HCT116 (cell line): ENCODE measurements at regions not wholly inside any gene's neighbourhood (a gene's known extent, or its start where the extent isn't known, plus 50 kb on each side); places are given as distances from the start of the nearest gene placed in this dataset.

Source experiments
- ATAC-seq: fragments of 200-7000 bp; cut with Tn5 transposase; 2 replicates; pipeline ENCODE4 v1.9.1; 2020; ENCODE audit warnings: mild to moderate bottlenecking, moderate library complexity
- BruUV-seq: library from RNA; stranded (reverse); fragments of 400-500 nt; replicated peaks from 2 replicates; lab custom pipeline; 2021; lab: Mats Ljungman, UMichigan
- CTCF ChIA-PET: fragments of 300-600 bp; sonication (Branson Sonifier 250); formaldehyde crosslinking; loops from one replicate; lab custom pipeline; 2021; ENCODE audit warnings: antibody characterized with exemption; lab: Charles Lee
- POLR2A ChIA-PET: fragments of 300-600, 350-600 bp; sonication (Branson Sonifier 250); formaldehyde crosslinking; loops from one replicate; lab custom pipeline; 2021; ENCODE audit warnings: antibody characterized with exemption; lab: Charles Lee
- RAD21 ChIA-PET, 2 experiments: fragments of 300-600 bp; sonication (Branson Sonifier 250); formaldehyde crosslinking; loops; one replicate each; lab custom pipeline; 2023; ENCODE audit warnings: low total read pairs in 2 of 2; ENCODE audit not compliant: uncharacterized antibody in 2 of 2, unreplicated experiment in 2 of 2, low non-redundant PET in 1 of 2; lab: Charles Lee
- DNase-seq: peaks from one replicate; pipeline ENCODE4 v3.0.0-alpha.2; 2010; ENCODE audit warnings: low read depth, low spot score
- H2AFZ ChIP-seq: fragments of 200-600 bp; shearing (Covaris generic), sonication (generic); 2 replicates; pipeline ENCODE4 v1.6.1; 2017; ENCODE audit warnings: low read depth, mixed run types, mixed read lengths, antibody characterized with exemption, low read length; ENCODE audit not compliant: poor library complexity, severe bottlenecking
- H3K27ac ChIP-seq: 2 replicates; pipeline ENCODE4 v1.5.1; 2012; ENCODE audit warnings: low read depth, low read length
- H3K27me3 ChIP-seq: fragments of 200-600 bp; sonication (generic); 2 replicates; pipeline ENCODE4 v1.6.1; 2016; ENCODE audit warnings: mixed run types, low read length, mixed read lengths; ENCODE audit not compliant: insufficient read depth
- H3K36me3 ChIP-seq, 2 experiments: fragments of 200-500 bp in 1 of 2; fragments of 200-600 bp in 1 of 2; sonication (Bioruptor generic) in 1 of 2; sonication (generic) in 1 of 2; 2 replicates each; pipeline versions ENCODE4 v1.5.1 to v1.6.1; 2014 to 2016; ENCODE audit warnings: low read length in 2 of 2, inconsistent platforms in 1 of 2, mixed read lengths in 1 of 2, mixed run types in 1 of 2; ENCODE audit not compliant: insufficient read depth in 2 of 2, control insufficient read depth in 1 of 2
- H3K4me1 ChIP-seq, 2 experiments: fragments of 200-600 bp in 1 of 2; sonication (generic) in 1 of 2; 2 replicates each; pipeline versions ENCODE4 v1.5.1 to v1.6.1; 2012 to 2017; ENCODE audit warnings: low read length in 2 of 2, inconsistent platforms in 1 of 2, mild to moderate bottlenecking in 1 of 2, mixed read lengths in 1 of 2, mixed run types in 1 of 2, moderate library complexity in 1 of 2; ENCODE audit not compliant: insufficient read depth in 2 of 2, control insufficient read depth in 1 of 2
- H3K4me2 ChIP-seq: fragments of 200-600 bp; sonication (generic); 2 replicates; pipeline ENCODE4 v1.6.1; 2017; ENCODE audit warnings: mixed run types, low read length, mixed read lengths
- H3K4me3 ChIP-seq, 2 experiments: fragments of 200-600 bp in 1 of 2; sonication (generic) in 1 of 2; replicated peaks in 1 of 2; 2 replicates each; pipeline ENCODE4 v1.5.1; 2011 to 2016; ENCODE audit warnings: low read length in 2 of 2, control low read depth in 1 of 2, low read depth in 1 of 2, mild to moderate bottlenecking in 1 of 2, mixed read lengths in 1 of 2, mixed run types in 1 of 2
- H3K79me2 ChIP-seq: fragments of 200-600 bp; sonication (generic); 2 replicates; pipeline ENCODE4 v1.6.1; 2017; ENCODE audit warnings: mild to moderate bottlenecking, mixed run types, low read length, moderate library complexity, mixed read lengths; ENCODE audit not compliant: insufficient read depth
- H3K9ac ChIP-seq: fragments of 200-600 bp; sonication (generic); 2 replicates; pipeline ENCODE4 v1.6.1; 2016; ENCODE audit warnings: low read length, mixed read lengths
- H3K9me2 ChIP-seq: fragments of 200-600 bp; sonication (generic), shearing (Covaris generic); 2 replicates; pipeline ENCODE4 v1.6.1; 2017; ENCODE audit warnings: mixed run types, mild to moderate bottlenecking, moderate library complexity; ENCODE audit not compliant: insufficient read depth
- H3K9me3 ChIP-seq, 2 experiments: fragments of 200-500 bp in 1 of 2; fragments of 200-600 bp in 1 of 2; sonication (Bioruptor generic) in 1 of 2; sonication (generic) in 1 of 2; 2 replicates each; pipeline ENCODE4 v1.6.1; 2014 to 2017; ENCODE audit warnings: low read length in 2 of 2, mixed read lengths in 2 of 2, inconsistent platforms in 1 of 2, low read depth in 1 of 2, mild to moderate bottlenecking in 1 of 2, mixed run types in 1 of 2, moderate library complexity in 1 of 2; ENCODE audit not compliant: control insufficient read depth in 1 of 2, insufficient read depth in 1 of 2
- H4K20me1 ChIP-seq: fragments of 200-600 bp; sonication (generic), shearing (Covaris generic); 2 replicates; pipeline ENCODE4 v1.6.1; 2017; ENCODE audit warnings: mixed run types, mild to moderate bottlenecking, moderate library complexity; ENCODE audit not compliant: insufficient read depth
- CEBPB ChIP-seq: IDR thresholded peaks from 2 replicates; pipeline ENCODE4 v1.6.1; 2012; ENCODE audit warnings: low read depth
- ELF1 ChIP-seq: IDR thresholded peaks from 2 replicates; pipeline ENCODE4 v1.6.1; 2012; ENCODE audit warnings: low read depth, borderline replicate concordance
- FOSL1 ChIP-seq: IDR thresholded peaks from 2 replicates; pipeline ENCODE4 v1.6.1; 2012; ENCODE audit warnings: low read depth
- JUND ChIP-seq: IDR thresholded peaks from 2 replicates; pipeline ENCODE4 v1.6.1; 2012
- MAX ChIP-seq: IDR thresholded peaks from 2 replicates; pipeline ENCODE4 v1.6.1; 2012
- SP1 ChIP-seq: IDR thresholded peaks from 2 replicates; pipeline ENCODE4 v1.6.1; 2012; ENCODE audit warnings: low read depth
- TCF7L2 ChIP-seq: IDR thresholded peaks from 2 replicates; pipeline ENCODE4 v1.7.0; 2011; ENCODE audit warnings: borderline replicate concordance, inconsistent platforms; ENCODE audit not compliant: insufficient read depth, insufficient read length; ENCODE audit errors: extremely low read depth
- ZBTB33 ChIP-seq: IDR thresholded peaks from 2 replicates; pipeline ENCODE4 v1.6.1; 2011; ENCODE audit warnings: mild to moderate bottlenecking, low read length, moderate library complexity; ENCODE audit not compliant: insufficient replicate concordance; ENCODE audit errors: extremely low read depth
- ZFX ChIP-seq: fragments of 450-650 bp; IDR thresholded peaks from 2 replicates; pipeline ENCODE4 v1.6.1; 2017
- ZNF274 ChIP-seq: fragments of 200-500 bp; sonication (Bioruptor generic); IDR thresholded peaks from 2 replicates; pipeline ENCODE4 v1.6.1; 2014; ENCODE audit warnings: mild to moderate bottlenecking, low read depth, low read length, inconsistent platforms
- intact Hi-C: fragments of 100-400 bp; cut with micrococcal nuclease; formaldehyde crosslinking; loops from 2 replicates; pipeline ENCODE4 v1.10.0; 2022

DNA sequence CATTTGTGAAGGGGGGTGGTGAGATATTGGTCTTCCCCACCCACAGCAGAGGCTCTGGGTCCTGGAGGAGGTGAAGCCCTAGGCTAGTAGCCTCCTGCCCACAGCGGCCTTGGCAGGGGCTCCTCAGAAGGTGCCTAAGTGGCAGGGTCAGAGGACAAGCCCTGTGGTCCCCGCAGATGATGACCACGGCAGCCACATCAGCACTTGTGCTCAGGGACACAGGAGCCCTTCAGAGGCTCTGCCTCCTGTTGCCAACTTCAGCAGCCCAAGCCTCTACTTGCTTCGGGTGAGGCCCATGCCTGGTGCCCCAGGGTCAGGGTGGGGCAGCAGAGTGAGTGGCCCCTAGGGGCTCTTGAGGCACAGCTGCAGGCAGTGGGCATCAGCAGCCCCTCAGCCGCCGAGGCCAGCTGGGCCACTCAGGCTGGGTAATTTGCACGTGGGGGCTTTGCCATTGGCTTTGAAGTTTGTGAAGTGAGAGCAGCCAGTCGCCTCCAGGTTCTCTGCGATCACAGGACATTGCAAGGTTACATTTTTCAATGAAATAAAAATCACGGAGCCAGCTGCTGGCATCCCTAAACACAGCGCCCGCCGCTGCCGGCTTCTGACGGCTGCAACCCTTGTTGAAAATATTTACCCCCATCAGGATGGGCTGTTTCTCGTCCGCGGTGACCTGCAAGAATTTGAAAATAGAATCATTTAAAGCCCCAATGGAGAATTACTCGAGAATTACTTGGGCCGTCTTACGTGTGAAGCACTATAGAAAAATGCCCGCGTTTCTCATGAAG lies 108.5 kb downstream of the HMX1 start:
- Histone ChIP-seq H3K9me2 (no peaks in the 10 kb centered on the region), H3K79me2 (no peaks in the 10 kb centered on the region), H3K4me1 (no peaks in the 10 kb centered on the region), H4K20me1 (no peaks in the 10 kb centered on the region), H3K36me3 (no peaks in the 10 kb centered on the region), H3K27me3 (0 out of 2 replicates have a peak, but pooled peaks cover 3% of the 10 kb centered on the region), H3K4me3 (no peak overlapping the region), H3K4me2 (no peak overlapping the region), H3K9me3 (no peaks in the 10 kb centered on the region), H3K27ac (no peak overlapping the region), H2AFZ (no peak overlapping the region), H3K9ac (no peak overlapping the region)
- intact Hi-C loops, result no loop called here
- BruUV-seq, result no TSS peak
- ChIA-PET POLR2A (no interaction called here), RAD21 (no interaction called here), CTCF (no interaction called here)
- ATAC-seq (no peak), DNase-seq (no peak)
- no peak for TF ChIP-seq SP1
- TF ChIP-seq ZFX, result no peak
- TF ChIP-seq ELF1, result no peak
- TF ChIP-seq FOSL1, result no peak
- no peak for TF ChIP-seq JUND
- TF ChIP-seq CEBPB, result no peak
- TF ChIP-seq MAX, result no peak
- TF ChIP-seq ZNF274, result no peak
- TF ChIP-seq ZBTB33, result no peak
- no peak for TF ChIP-seq TCF7L2
